ENCODE measurements at regions not wholly inside any gene's neighbourhood (a gene's known extent, or its start where the extent isn't known, plus 50 kb on each side); places are given as distances from the start of the nearest gene placed in this dataset.
"Not testable (repeated sequence)": the region's sequence is repeated elsewhere in the genome, so short reads cannot be mapped to it uniquely, and the experiment has no call there.

GRCh38 chr17:33704856-33705255, 411.8 kb upstream of the ASIC2 start:
- TF ChIP-seq, protein P1, sequence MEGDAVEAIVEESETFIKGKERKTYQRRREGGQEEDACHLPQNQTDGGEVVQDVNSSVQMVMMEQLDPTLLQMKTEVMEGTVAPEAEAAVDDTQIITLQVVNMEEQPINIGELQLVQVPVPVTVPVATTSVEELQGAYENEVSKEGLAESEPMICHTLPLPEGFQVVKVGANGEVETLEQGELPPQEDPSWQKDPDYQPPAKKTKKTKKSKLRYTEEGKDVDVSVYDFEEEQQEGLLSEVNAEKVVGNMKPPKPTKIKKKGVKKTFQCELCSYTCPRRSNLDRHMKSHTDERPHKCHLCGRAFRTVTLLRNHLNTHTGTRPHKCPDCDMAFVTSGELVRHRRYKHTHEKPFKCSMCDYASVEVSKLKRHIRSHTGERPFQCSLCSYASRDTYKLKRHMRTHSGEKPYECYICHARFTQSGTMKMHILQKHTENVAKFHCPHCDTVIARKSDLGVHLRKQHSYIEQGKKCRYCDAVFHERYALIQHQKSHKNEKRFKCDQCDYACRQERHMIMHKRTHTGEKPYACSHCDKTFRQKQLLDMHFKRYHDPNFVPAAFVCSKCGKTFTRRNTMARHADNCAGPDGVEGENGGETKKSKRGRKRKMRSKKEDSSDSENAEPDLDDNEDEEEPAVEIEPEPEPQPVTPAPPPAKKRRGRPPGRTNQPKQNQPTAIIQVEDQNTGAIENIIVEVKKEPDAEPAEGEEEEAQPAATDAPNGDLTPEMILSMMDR (IDR thresholded peaks at IDR 0.05; ENCODE audit: control insufficient read depth, insufficient read depth, low read depth, low read length, missing control alignments): no peak

GRCh38 chr17:33709881-33710280, 416.8 kb upstream of the ASIC2 start:
- H3K4me3 ChIP-seq (ENCODE audit: control insufficient read depth, low read depth, low read length): no peak overlapping the region
- DNase-seq (ENCODE audit: low read depth): no peak
- TF ChIP-seq, protein P1 (IDR thresholded peaks at IDR 0.05; ENCODE audit: control insufficient read depth, insufficient read depth, low read depth, low read length, missing control alignments): no peak

More at GRCh38 chr17:33704856-33705255, 411.8 kb upstream of the ASIC2 start:
- H3K4me3 ChIP-seq (ENCODE audit: control insufficient read depth, low read depth, low read length): no peak overlapping the region
- no peak for DNase-seq (ENCODE audit: low read depth)

DNA sequence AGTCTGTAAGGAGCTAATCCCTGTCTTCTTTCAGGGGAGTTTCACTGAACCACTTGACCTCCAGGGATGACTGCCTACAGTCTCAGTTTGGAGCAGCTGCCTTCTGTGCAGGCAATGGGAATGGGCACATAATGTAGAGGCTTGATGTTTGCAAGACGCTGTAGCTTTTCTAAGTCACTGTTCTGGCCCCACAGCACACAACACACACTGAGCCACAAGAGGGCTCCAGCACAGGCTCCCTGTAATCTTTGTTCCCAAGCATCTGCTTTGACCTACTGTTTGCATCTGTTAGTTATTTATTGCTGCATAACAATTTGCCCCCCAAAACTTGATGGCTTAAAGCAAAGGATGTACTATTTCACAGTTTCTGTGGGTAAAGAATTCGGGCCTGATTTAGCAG, 419.0 kb upstream of the ASIC2 start:
- DNase-seq (ENCODE audit: low read depth): no peak
- no peak overlapping the region for H3K4me3 ChIP-seq (ENCODE audit: control insufficient read depth, low read depth, low read length)
- TF ChIP-seq, protein P1 (IDR thresholded peaks at IDR 0.05; ENCODE audit: control insufficient read depth, insufficient read depth, low read depth, low read length, missing control alignments): no peak

GRCh38 chr17:33716957-33717356, 423.9 kb upstream of the ASIC2 start:
- no peak overlapping the region for H3K4me3 ChIP-seq (ENCODE audit: control insufficient read depth, low read depth, low read length)
- TF ChIP-seq, protein P1 (IDR thresholded peaks at IDR 0.05; ENCODE audit: control insufficient read depth, insufficient read depth, low read depth, low read length, missing control alignments): no peak
- no peak for DNase-seq (ENCODE audit: low read depth)

- H3K4me3 ChIP-seq (ENCODE audit: control insufficient read depth, low read depth, low read length); DNase-seq (ENCODE audit: low read depth): not testable (repeated sequence)
These were observed 430.6 kb upstream of the ASIC2 start for GRCh38 chr17:33723736-33724135.

GRCh38 chr17:33725675-33726271, 432.7 kb upstream of the ASIC2 start:
- no peak overlapping the region for H3K4me3 ChIP-seq (ENCODE audit: control insufficient read depth, low read depth, low read length)
- DNase-seq (ENCODE audit: low read depth): no peak
- TF ChIP-seq, protein P1 (IDR thresholded peaks at IDR 0.05; ENCODE audit: control insufficient read depth, insufficient read depth, low read depth, low read length, missing control alignments): peak; percentile 54

DNA sequence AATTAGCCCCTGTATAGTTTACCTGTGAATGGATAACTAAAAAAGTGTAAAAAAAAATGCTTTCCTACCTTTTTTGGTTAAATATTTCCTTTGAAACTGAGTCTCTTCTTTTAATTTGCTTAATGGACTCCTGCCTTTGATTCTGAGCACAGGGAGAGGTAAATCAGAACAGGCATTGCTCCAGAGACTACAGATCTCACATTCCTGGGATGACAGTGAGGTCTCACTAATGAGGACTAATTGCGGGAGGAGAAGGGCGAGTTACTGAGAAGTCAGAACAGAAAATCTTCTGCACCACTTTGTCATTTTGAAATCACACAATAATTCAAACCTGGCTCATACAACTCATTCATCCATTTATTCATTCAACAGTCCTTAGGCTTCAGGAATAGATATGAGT, 437.0 kb upstream of the ASIC2 start:
- DNase-seq (ENCODE audit: low read depth): no peak
- TF ChIP-seq, protein P1 (IDR thresholded peaks at IDR 0.05; ENCODE audit: control insufficient read depth, insufficient read depth, low read depth, low read length, missing control alignments): no peak

More for the DNA sequence above, 437.0 kb upstream of the ASIC2 start:
- H3K4me3 ChIP-seq (ENCODE audit: control insufficient read depth, low read depth, low read length): no peak overlapping the region

Data from AG09309 (cell line).